ENCODE measurements at regions not wholly inside any gene's neighbourhood (a gene's known extent, or its start where the extent isn't known, plus 50 kb on each side); places are given as distances from the start of the nearest gene placed in this dataset.

DNA sequence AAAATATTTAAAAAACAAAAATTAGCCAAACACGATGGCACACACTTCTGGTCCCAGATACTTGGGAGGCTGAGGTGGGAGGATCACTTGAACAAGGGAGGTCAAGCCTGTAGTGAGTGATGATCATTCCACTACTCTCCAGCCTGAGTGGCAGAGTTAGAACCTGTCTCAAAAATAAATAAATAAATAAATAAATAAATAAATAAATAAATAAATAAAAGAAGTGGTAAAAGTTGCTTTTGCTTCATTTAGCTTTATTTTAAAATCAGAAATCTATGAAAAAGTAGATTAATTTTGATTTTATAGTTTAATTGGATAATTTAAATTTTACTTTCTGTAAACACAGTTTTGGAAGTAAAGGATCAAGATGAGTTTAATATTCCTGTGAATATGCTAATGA, 552.9 kb upstream of the PCDH10 start:
- H3K9me3 Mint-ChIP-seq = peaks cover 3% of the 10 kb centered on the region
- no peaks in the 10 kb centered on the region for H3K36me3 Mint-ChIP-seq
- H3K27ac Mint-ChIP-seq = no peak overlapping the region
- H3K27me3 Mint-ChIP-seq (ENCODE audit: low read depth) = no peaks in the 10 kb centered on the region
- no peak overlapping the region for H3K4me3 Mint-ChIP-seq
- TF ChIP-seq, protein P1, sequence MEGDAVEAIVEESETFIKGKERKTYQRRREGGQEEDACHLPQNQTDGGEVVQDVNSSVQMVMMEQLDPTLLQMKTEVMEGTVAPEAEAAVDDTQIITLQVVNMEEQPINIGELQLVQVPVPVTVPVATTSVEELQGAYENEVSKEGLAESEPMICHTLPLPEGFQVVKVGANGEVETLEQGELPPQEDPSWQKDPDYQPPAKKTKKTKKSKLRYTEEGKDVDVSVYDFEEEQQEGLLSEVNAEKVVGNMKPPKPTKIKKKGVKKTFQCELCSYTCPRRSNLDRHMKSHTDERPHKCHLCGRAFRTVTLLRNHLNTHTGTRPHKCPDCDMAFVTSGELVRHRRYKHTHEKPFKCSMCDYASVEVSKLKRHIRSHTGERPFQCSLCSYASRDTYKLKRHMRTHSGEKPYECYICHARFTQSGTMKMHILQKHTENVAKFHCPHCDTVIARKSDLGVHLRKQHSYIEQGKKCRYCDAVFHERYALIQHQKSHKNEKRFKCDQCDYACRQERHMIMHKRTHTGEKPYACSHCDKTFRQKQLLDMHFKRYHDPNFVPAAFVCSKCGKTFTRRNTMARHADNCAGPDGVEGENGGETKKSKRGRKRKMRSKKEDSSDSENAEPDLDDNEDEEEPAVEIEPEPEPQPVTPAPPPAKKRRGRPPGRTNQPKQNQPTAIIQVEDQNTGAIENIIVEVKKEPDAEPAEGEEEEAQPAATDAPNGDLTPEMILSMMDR (IDR thresholded peaks at IDR 0.05; ENCODE audit: unreplicated experiment) = no peak
- DNase-seq (ENCODE audit: low spot score in 2 of 2, unreplicated experiment in 2 of 2) = no peak
- no peaks in the 10 kb centered on the region for H3K4me1 Mint-ChIP-seq

DNA sequence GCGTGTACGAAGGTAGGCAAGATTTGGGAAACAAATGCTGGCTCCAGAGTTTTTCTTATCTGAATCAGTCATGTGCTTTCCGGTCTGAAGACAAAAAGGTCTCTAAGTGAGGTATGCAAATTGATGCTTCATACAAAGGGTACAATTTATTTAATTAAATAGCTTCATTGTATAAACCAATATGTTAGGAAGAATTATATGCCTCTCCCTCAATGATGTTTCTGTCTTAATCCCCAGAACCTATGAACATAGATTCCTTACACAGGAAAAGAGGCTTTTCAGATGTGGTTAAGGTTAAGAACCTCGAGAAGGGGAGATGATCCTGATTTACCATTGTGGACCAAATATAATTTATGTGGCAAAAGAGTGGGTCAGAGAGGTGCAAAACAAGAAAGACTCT, 543.5 kb upstream of the PCDH10 start:
- H3K27ac Mint-ChIP-seq = no peak overlapping the region

DNA sequence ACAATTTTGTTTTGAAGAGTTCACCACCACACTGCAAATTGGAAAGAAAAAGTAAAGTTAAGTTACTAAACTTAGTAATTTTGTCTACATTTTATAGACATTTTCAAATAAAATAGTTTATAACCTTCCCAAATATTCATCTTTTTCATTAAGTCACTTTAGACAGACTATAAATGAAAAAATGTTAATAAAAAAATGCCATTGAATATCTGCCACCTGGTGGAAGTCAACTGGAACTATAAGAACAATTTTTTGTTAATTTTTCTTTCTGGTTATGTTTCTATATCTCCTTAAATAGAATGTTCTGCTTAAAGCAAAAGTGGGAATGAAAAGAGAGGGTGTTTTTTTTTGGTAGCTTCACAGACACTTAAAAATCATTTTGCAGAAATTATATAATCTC, 534.4 kb upstream of the PCDH10 start:
- Mint-ChIP-seq H3K36me3 (peaks cover 9% of the 10 kb centered on the region), H3K4me1 (no peaks in the 10 kb centered on the region), H3K27me3 (ENCODE audit: low read depth) (no peaks in the 10 kb centered on the region), H3K9me3 (peaks cover 22% of the 10 kb centered on the region), H3K27ac (no peak overlapping the region), H3K4me3 (no peak overlapping the region)
- no peak for DNase-seq (ENCODE audit: low spot score in 2 of 2, unreplicated experiment in 2 of 2)
- TF ChIP-seq, protein P1 (IDR thresholded peaks at IDR 0.05; ENCODE audit: unreplicated experiment) = peak; percentile 85

More for the DNA sequence above, 543.5 kb upstream of the PCDH10 start:
- peaks cover 17% of the 10 kb centered on the region for H3K9me3 Mint-ChIP-seq
- TF ChIP-seq, protein P1 (IDR thresholded peaks at IDR 0.05; ENCODE audit: unreplicated experiment) = no peak
- no peaks in the 10 kb centered on the region for H3K4me1 Mint-ChIP-seq
- H3K36me3 Mint-ChIP-seq = peaks cover 2% of the 10 kb centered on the region
- H3K27me3 Mint-ChIP-seq (ENCODE audit: low read depth) = no peaks in the 10 kb centered on the region
- no peak overlapping the region for H3K4me3 Mint-ChIP-seq
- DNase-seq (ENCODE audit: low spot score in 2 of 2, unreplicated experiment in 2 of 2) = no peak

GRCh38 chr4:132619968-132620367, 529.1 kb upstream of the PCDH10 start:
- H3K9me3 Mint-ChIP-seq = peaks cover 22% of the 10 kb centered on the region
- no peaks in the 10 kb centered on the region for H3K4me1 Mint-ChIP-seq
- H3K36me3 Mint-ChIP-seq = peaks cover 9% of the 10 kb centered on the region
- TF ChIP-seq, protein P1 (IDR thresholded peaks at IDR 0.05; ENCODE audit: unreplicated experiment) = no peak
- H3K4me3 Mint-ChIP-seq = no peak overlapping the region
- no peak overlapping the region for H3K27ac Mint-ChIP-seq
- no peaks in the 10 kb centered on the region for H3K27me3 Mint-ChIP-seq (ENCODE audit: low read depth)
- no peak for DNase-seq (ENCODE audit: low spot score in 2 of 2, unreplicated experiment in 2 of 2)

DNA sequence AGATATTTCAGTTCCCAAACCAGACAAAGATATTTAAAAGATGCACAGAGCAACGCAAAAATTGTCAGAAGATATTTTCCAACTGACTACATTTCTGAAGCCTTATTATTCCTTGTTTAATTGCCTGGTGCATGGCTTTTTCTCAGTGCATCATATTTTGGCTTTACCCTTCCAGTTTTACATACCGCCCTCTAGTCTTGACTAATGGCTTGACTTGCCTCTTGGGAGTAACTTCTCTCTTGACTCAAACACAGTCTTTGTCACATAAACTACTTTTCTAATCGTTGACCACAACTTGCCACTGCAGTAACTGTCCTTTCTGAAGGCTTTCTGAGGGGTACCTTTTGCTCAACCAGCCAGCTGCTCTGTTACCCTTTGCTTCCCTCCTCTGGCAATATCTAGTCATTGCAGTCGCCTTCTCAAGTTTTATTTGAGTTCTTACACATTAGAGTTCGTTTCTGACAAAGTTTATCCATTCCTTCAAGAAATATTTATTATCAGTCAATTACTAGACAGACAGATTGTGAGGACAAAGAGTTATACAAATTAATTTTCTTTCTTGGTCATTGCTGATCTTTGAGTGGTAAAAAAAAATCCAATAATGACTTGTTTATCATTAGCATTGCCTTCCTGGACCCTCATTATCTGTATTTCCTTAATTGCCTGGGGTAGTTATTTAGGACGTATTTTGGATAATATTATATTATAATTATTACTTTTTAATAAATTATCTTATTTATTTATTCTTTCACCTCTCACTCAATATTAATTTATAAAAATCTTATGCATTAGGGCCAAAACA, 506.9 kb upstream of the PCDH10 start:
- H3K36me3 Mint-ChIP-seq = no peaks in the 10 kb centered on the region

More for the DNA sequence above, 506.9 kb upstream of the PCDH10 start:
- TF ChIP-seq, protein P1 (IDR thresholded peaks at IDR 0.05; ENCODE audit: unreplicated experiment) = peak; percentile 77
- peaks cover 4% of the 10 kb centered on the region for H3K9me3 Mint-ChIP-seq
- peaks cover 2% of the 10 kb centered on the region for H3K4me1 Mint-ChIP-seq
- DNase-seq (ENCODE audit: low spot score in 2 of 2, unreplicated experiment in 2 of 2) = peak in 1 of 2 experiments; percentile 41
- no peak overlapping the region for H3K4me3 Mint-ChIP-seq
- H3K27ac Mint-ChIP-seq = no peak overlapping the region
- no peaks in the 10 kb centered on the region for H3K27me3 Mint-ChIP-seq (ENCODE audit: low read depth)
